IMR-90 (cell line): ENCODE measurements at regions not wholly inside any gene's neighbourhood (a gene's known extent, or its start where the extent isn't known, plus 50 kb on each side); places are given as distances from the start of the nearest gene placed in this dataset.

ENCODE experiments used
- ATAC-seq: fragments of 200-7000 bp; cut with Tn5 transposase; 2 replicates; pipeline ENCODE4 v1.9.1; 2020; ENCODE audit warnings: low read depth, mild to moderate bottlenecking, moderate library complexity
- BruUV-seq: library from RNA; stranded (reverse); fragments of 400-500 nt; replicated peaks from 2 replicates; lab custom pipeline; 2021; lab: Mats Ljungman, UMichigan
- CTCF ChIA-PET: fragments of 300-600 bp; formaldehyde crosslinking; extraction: SDS; loops from one replicate; lab custom pipeline; 2021; ENCODE audit warnings: antibody characterized with exemption; lab: Yijun Ruan, JAX
- POLR2A ChIA-PET: fragments of 300-600 bp; sonication (Branson Sonifier 250); formaldehyde crosslinking; loops from one replicate; lab custom pipeline; 2022; ENCODE audit warnings: antibody characterized with exemption; ENCODE audit not compliant: unreplicated experiment; lab: Charles Lee
- DNase-seq: peaks from one replicate; pipeline ENCODE4 v3.0.0; 2013
- H2AFZ ChIP-seq: replicated peaks from 2 replicates; pipeline ENCODE3; 2013; ENCODE audit warnings: low read length, mild to moderate bottlenecking; ENCODE audit not compliant: poor library complexity
- H2AK5ac ChIP-seq: 2 replicates; pipeline ENCODE4 v1.6.1; 2013; ENCODE audit warnings: low read depth, low read length, inconsistent platforms
- H2AK9ac ChIP-seq: replicated peaks from 2 replicates; pipeline ENCODE3; 2013; ENCODE audit warnings: mild to moderate bottlenecking, low read depth, low read length, moderate library complexity; ENCODE audit not compliant: poor library complexity
- H2BK120ac ChIP-seq: 2 replicates; pipeline ENCODE4 v1.6.1; 2013; ENCODE audit warnings: low read depth, low read length, inconsistent platforms
- H2BK15ac ChIP-seq: 3 replicates; pipeline ENCODE4 v1.6.1; 2013; ENCODE audit warnings: low read depth, low read length, inconsistent platforms
- H2BK20ac ChIP-seq: 2 replicates; pipeline ENCODE4 v1.6.1; 2013; ENCODE audit warnings: low read depth, mild to moderate bottlenecking, inconsistent platforms, low read length, moderate library complexity
- H2BK5ac ChIP-seq: 2 replicates; pipeline ENCODE4 v1.6.1; 2013; ENCODE audit warnings: mild to moderate bottlenecking, low read depth, low read length, inconsistent platforms; ENCODE audit not compliant: poor library complexity, severe bottlenecking
- H3K14ac ChIP-seq: replicated peaks from 2 replicates; pipeline ENCODE4 v1.6.1; 2013; ENCODE audit warnings: low read depth, low read length, inconsistent platforms
- H3K18ac ChIP-seq: 2 replicates; pipeline ENCODE4 v1.6.1; 2013; ENCODE audit warnings: low read depth, low read length, control low read depth
- H3K23ac ChIP-seq: 2 replicates; pipeline ENCODE4 v1.6.1; 2013; ENCODE audit warnings: low read depth, low read length, inconsistent platforms
- H3K27ac ChIP-seq: 2 replicates; pipeline ENCODE4 v1.5.1; 2013; ENCODE audit warnings: mild to moderate bottlenecking, control low read depth, low read length; ENCODE audit not compliant: insufficient read depth
- H3K27me3 ChIP-seq: 2 replicates; pipeline ENCODE4 v1.6.1; 2013; ENCODE audit warnings: low read length; ENCODE audit not compliant: control insufficient read depth, insufficient read depth
- H3K36me3 ChIP-seq: 2 replicates; pipeline ENCODE4 v1.6.1; 2013; ENCODE audit warnings: low read length, mixed read lengths; ENCODE audit not compliant: control insufficient read depth, insufficient read depth
- H3K4ac ChIP-seq: 2 replicates; pipeline ENCODE4 v1.6.1; 2013; ENCODE audit warnings: low read depth, low read length, inconsistent platforms
- H3K4me1 ChIP-seq: 2 replicates; pipeline ENCODE4 v1.6.1; 2013; ENCODE audit warnings: low read length, mixed read lengths; ENCODE audit not compliant: control insufficient read depth, insufficient read depth
- H3K4me2 ChIP-seq: 2 replicates; pipeline ENCODE4 v1.6.1; 2013; ENCODE audit warnings: low read depth, mild to moderate bottlenecking, control low read depth, low read length, moderate library complexity
- H3K4me3 ChIP-seq: 2 replicates; pipeline ENCODE4 v1.5.1; 2013; ENCODE audit warnings: low read depth, mild to moderate bottlenecking, control low read depth, low read length, moderate library complexity; ENCODE audit not compliant: insufficient read depth
- H3K56ac ChIP-seq: 2 replicates; pipeline ENCODE4 v1.6.1; 2013; ENCODE audit warnings: low read length, inconsistent platforms; ENCODE audit not compliant: insufficient read depth; ENCODE audit errors: extremely low read depth
- H3K79me1 ChIP-seq, 2 experiments: 2 replicates each; pipeline ENCODE4 v1.6.1; 2013; ENCODE audit warnings: low read length in 2 of 2, inconsistent platforms in 1 of 2, low read depth in 1 of 2
- H3K9ac ChIP-seq: 2 replicates; pipeline ENCODE4 v1.6.1; 2013; ENCODE audit warnings: low read depth, low read length, control low read depth
- H3K9me1 ChIP-seq: 2 replicates; pipeline ENCODE4 v1.6.1; 2013; ENCODE audit warnings: low read length, inconsistent platforms; ENCODE audit not compliant: insufficient read depth
- H3K9me3 ChIP-seq: 2 replicates; pipeline ENCODE4 v1.6.1; 2013; ENCODE audit warnings: low read length; ENCODE audit not compliant: control insufficient read depth, insufficient read depth
- H4K20me1 ChIP-seq: 2 replicates; pipeline ENCODE4 v1.6.1; 2013; ENCODE audit warnings: low read length, inconsistent platforms; ENCODE audit not compliant: insufficient read depth
- H4K5ac ChIP-seq: 2 replicates; pipeline ENCODE4 v1.6.1; 2013; ENCODE audit warnings: mild to moderate bottlenecking, low read depth, low read length, control low read depth
- H4K8ac ChIP-seq, 2 experiments: 2 replicates each; pipeline ENCODE4 v1.6.1; 2013; ENCODE audit warnings: low read depth in 2 of 2, low read length in 2 of 2, control low read depth in 1 of 2, inconsistent platforms in 1 of 2
- H4K91ac ChIP-seq: 2 replicates; pipeline ENCODE4 v1.6.1; 2013; ENCODE audit warnings: low read depth, low read length, inconsistent platforms; ENCODE audit not compliant: insufficient read depth
- BHLHE40 ChIP-seq: fragments of 150-350 bp; IDR thresholded peaks from 2 replicates; pipeline ENCODE4 v1.6.1; 2016; ENCODE audit warnings: mild to moderate bottlenecking, low read depth, low read length
- CEBPB ChIP-seq: IDR thresholded peaks from 2 replicates; pipeline ENCODE4 v1.6.1; 2012; ENCODE audit warnings: low read depth, low read length, improper control_type of control experiment
- MAZ ChIP-seq: IDR thresholded peaks from 2 replicates; pipeline ENCODE4 v1.6.1; 2012; ENCODE audit warnings: low read depth, mild to moderate bottlenecking, low read length, improper control_type of control experiment, moderate library complexity, borderline replicate concordance
- POLR2A ChIP-seq: IDR thresholded peaks from 2 replicates; pipeline ENCODE4 v1.6.1; 2012; ENCODE audit warnings: mild to moderate bottlenecking, low read depth, low read length
- RAD21 ChIP-seq: IDR thresholded peaks from 2 replicates; pipeline ENCODE4 v1.6.1; 2012; ENCODE audit warnings: low read length, improper control_type of control experiment
- RCOR1 ChIP-seq: IDR thresholded peaks from 2 replicates; pipeline ENCODE4 v1.6.1; 2012; ENCODE audit warnings: mild to moderate bottlenecking, low read length, improper control_type of control experiment; ENCODE audit not compliant: insufficient replicate concordance
- RFX5 ChIP-seq: IDR thresholded peaks from 2 replicates; pipeline ENCODE4 v1.8.0; 2012; ENCODE audit warnings: low read depth, mild to moderate bottlenecking, low read length, moderate library complexity
- USF2 ChIP-seq: fragments of 150-350 bp; IDR thresholded peaks from 2 replicates; pipeline ENCODE4 v1.6.1; 2017; ENCODE audit warnings: mild to moderate bottlenecking, antibody characterized with exemption, low read length, low read depth
- dilution Hi-C: fragments of 300-500 bp; cut with HindIII; formaldehyde crosslinking; loops from one replicate; pipeline ENCODE4 v1.14.3; 2018; ENCODE audit warnings: low sequenced_read_pairs; ENCODE audit not compliant: unreplicated experiment
- in situ Hi-C: fragments of 300-500 bp; cut with MboI; formaldehyde crosslinking; loops from 3 replicates; pipeline ENCODE4 v1.14.3; 2019; ENCODE audit warnings: low sequenced_read_pairs, inconsistent platforms, mixed read lengths
- intact Hi-C: fragments of 100-400 bp; cut with micrococcal nuclease; formaldehyde crosslinking; loops from 2 replicates; pipeline ENCODE4 v1.10.0; 2022
- TF ChIP-seq, protein P1 (sequence below): conservative IDR thresholded peaks from 2 replicates; pipeline ENCODE4 v1.5.1; 2012; ENCODE audit warnings: mild to moderate bottlenecking, low read depth, low read length, improper control_type of control experiment

GRCh38 chr9:91087462-91087759 is 274.3 kb downstream of the AUH start:
- Histone ChIP-seq H3K23ac (no peak overlapping the region), H2AK9ac (peak overlapping the region; percentile 23), H3K4ac (no peak overlapping the region; the same call in 1 of the 2 replicates), H2BK20ac (peak overlapping the region; percentile 5; the same call in 1 of the 2 replicates), H3K27ac (no peak overlapping the region), H3K18ac (peak overlapping the region; percentile 50), H4K91ac (no peak overlapping the region; the same call in 1 of the 2 replicates), H2BK5ac (no peak overlapping the region), H3K56ac (no peak overlapping the region), H3K27me3 (no peaks in the 10 kb centered on the region), H3K36me3 (no peaks in the 10 kb centered on the region), H2BK120ac (peak overlapping the region; percentile 22; the same call in 1 of the 2 replicates), H3K79me1 (no peaks in the 10 kb centered on the region), H3K4me3 (no peak overlapping the region), H3K14ac (no peak overlapping the region), H3K4me1 (peaks cover 11% of the 10 kb centered on the region), H3K4me2 (no peak overlapping the region), H3K9ac (no peak overlapping the region), H4K20me1 (no peaks in the 10 kb centered on the region), H4K8ac (no peak overlapping the region; a peak in 1 of 4 replicates), H2AK5ac (peak overlapping the region; percentile 3; the same call in 1 of the 2 replicates), H2BK15ac (no peak overlapping the region), H3K9me3 (no peaks in the 10 kb centered on the region), H2AFZ (no peak overlapping the region), H4K5ac (peak overlapping the region; percentile 0; the same call in 1 of the 2 replicates), H3K9me1 (0 out of 2 replicates have a peak, but pooled peaks cover 3% of the 10 kb centered on the region)
- in situ Hi-C loops (no loop called here), dilution Hi-C loops (no loop called here), intact Hi-C loops (loop anchor here (5.0 kb wide), 1 partner anchor 170 kb away; no protein-coding TSS in a partner anchor)
- BruUV-seq = no TSS peak
- ChIA-PET CTCF (no interaction called here), POLR2A (no interaction called here)
- ATAC-seq (no peak), DNase-seq (no peak)
- TF ChIP-seq BHLHE40 (no peak), RFX5 (no peak), RAD21 (no peak), MAZ (no peak), POLR2A (no peak), USF2 (no peak), RCOR1 (no peak), CEBPB (no peak)
- TF ChIP-seq, protein P1, sequence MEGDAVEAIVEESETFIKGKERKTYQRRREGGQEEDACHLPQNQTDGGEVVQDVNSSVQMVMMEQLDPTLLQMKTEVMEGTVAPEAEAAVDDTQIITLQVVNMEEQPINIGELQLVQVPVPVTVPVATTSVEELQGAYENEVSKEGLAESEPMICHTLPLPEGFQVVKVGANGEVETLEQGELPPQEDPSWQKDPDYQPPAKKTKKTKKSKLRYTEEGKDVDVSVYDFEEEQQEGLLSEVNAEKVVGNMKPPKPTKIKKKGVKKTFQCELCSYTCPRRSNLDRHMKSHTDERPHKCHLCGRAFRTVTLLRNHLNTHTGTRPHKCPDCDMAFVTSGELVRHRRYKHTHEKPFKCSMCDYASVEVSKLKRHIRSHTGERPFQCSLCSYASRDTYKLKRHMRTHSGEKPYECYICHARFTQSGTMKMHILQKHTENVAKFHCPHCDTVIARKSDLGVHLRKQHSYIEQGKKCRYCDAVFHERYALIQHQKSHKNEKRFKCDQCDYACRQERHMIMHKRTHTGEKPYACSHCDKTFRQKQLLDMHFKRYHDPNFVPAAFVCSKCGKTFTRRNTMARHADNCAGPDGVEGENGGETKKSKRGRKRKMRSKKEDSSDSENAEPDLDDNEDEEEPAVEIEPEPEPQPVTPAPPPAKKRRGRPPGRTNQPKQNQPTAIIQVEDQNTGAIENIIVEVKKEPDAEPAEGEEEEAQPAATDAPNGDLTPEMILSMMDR = no peak
